Osteocyte (in vitro differentiated cells): ENCODE measurements at regions not wholly inside any gene's neighbourhood (a gene's known extent, or its start where the extent isn't known, plus 50 kb on each side); places are given as distances from the start of the nearest gene placed in this dataset.

Experiments
- DNase-seq: peaks from one replicate; pipeline ENCODE4 v3.0.0; 2021; ENCODE audit warnings: mixed read lengths; ENCODE audit not compliant: unreplicated experiment; ENCODE audit errors: extremely low spot score
- H3K27ac Mint-ChIP-seq: one replicate; pipeline ENCODE4 v1.8.0; 2021; ENCODE audit warnings: mild to moderate bottlenecking, mixed read lengths; ENCODE audit not compliant: unreplicated experiment
- H3K27me3 Mint-ChIP-seq: one replicate; pipeline ENCODE4 v1.8.0; 2021; ENCODE audit warnings: mixed read lengths; ENCODE audit not compliant: unreplicated experiment
- H3K36me3 Mint-ChIP-seq: one replicate; pipeline ENCODE4 v1.8.0; 2021; ENCODE audit warnings: mixed read lengths; ENCODE audit not compliant: unreplicated experiment
- H3K4me1 Mint-ChIP-seq: one replicate; pipeline ENCODE4 v1.8.0; 2021; ENCODE audit warnings: mixed read lengths; ENCODE audit not compliant: unreplicated experiment
- H3K4me3 Mint-ChIP-seq: one replicate; pipeline ENCODE4 v1.8.0; 2021; ENCODE audit warnings: mild to moderate bottlenecking, moderate library complexity, mixed read lengths; ENCODE audit not compliant: unreplicated experiment
- H3K9me3 Mint-ChIP-seq: one replicate; pipeline ENCODE4 v1.8.0; 2021; ENCODE audit warnings: mixed read lengths; ENCODE audit not compliant: unreplicated experiment
- TF ChIP-seq, protein P1 (sequence below): fragments of 200-600 bp; sonication (generic); IDR thresholded peaks from 2 replicates; pipeline ENCODE4 v1.5.0; 2021; ENCODE audit warnings: antibody characterized with exemption, mild to moderate bottlenecking, moderate library complexity

DNA sequence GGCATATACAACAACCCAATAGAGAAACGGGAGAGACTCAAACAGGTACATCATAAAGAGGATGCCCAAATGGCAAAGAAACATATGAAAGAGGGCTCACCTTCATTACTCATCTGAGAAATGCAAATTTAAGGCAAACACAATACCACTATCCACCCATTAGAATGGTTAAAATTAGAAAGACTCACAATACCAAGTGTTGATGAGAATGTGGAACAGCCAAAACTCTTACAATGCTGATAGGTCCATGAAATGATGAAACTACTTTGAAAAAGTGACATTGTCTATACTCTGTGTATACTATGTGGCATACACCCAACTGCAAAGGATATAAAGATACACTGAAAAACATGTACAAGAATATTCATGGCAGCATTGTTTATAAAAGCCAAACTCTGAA lies 96.2 kb upstream of the TSHZ3 start:
- no peak for DNase-seq
- Mint-ChIP-seq H3K36me3 (no peaks in the 10 kb centered on the region), H3K27me3 (no peaks in the 10 kb centered on the region), H3K4me1 (no peaks in the 10 kb centered on the region), H3K4me3 (no peak overlapping the region), H3K27ac (no peak overlapping the region), H3K9me3 (peaks cover 9% of the 10 kb centered on the region)
- TF ChIP-seq, protein P1, sequence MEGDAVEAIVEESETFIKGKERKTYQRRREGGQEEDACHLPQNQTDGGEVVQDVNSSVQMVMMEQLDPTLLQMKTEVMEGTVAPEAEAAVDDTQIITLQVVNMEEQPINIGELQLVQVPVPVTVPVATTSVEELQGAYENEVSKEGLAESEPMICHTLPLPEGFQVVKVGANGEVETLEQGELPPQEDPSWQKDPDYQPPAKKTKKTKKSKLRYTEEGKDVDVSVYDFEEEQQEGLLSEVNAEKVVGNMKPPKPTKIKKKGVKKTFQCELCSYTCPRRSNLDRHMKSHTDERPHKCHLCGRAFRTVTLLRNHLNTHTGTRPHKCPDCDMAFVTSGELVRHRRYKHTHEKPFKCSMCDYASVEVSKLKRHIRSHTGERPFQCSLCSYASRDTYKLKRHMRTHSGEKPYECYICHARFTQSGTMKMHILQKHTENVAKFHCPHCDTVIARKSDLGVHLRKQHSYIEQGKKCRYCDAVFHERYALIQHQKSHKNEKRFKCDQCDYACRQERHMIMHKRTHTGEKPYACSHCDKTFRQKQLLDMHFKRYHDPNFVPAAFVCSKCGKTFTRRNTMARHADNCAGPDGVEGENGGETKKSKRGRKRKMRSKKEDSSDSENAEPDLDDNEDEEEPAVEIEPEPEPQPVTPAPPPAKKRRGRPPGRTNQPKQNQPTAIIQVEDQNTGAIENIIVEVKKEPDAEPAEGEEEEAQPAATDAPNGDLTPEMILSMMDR: no peak

DNA sequence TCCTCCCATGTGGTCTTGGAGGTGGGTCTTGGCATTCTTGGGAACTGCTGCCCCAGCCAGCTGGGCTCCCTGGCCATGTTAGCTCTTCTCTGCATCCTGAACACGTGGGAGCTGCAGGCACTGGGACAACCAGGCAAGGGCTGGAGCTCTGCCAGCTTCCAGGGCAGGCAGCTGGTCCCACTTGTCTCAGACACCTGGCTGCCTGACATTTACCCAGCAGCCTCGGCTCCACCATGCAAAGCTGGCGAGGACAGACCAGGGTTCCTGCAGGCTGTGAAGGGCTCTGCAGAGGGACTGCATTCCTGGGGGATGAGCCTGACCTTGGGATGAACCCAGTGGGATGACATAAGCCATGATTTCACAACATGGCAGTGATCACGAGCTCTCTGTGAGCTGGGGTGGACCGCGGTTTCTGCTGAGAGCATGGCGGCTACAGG lies 99.0 kb upstream of the TSHZ3 start:
- DNase-seq: peak; percentile 68
- Mint-ChIP-seq H3K27ac (no peak overlapping the region), H3K4me3 (no peak overlapping the region), H3K36me3 (no peaks in the 10 kb centered on the region), H3K4me1 (no peaks in the 10 kb centered on the region), H3K27me3 (peaks cover 5% of the 10 kb centered on the region), H3K9me3 (peaks cover 9% of the 10 kb centered on the region)
- TF ChIP-seq, protein P1: no peak

GRCh38 chr19:31449379-31449778 lies 100.1 kb upstream of the TSHZ3 start:
- Mint-ChIP-seq H3K36me3 (no peaks in the 10 kb centered on the region), H3K4me3 (no peak overlapping the region), H3K9me3 (peaks cover 9% of the 10 kb centered on the region), H3K27me3 (peaks cover 5% of the 10 kb centered on the region), H3K4me1 (no peaks in the 10 kb centered on the region), H3K27ac (no peak overlapping the region)
- peak; percentile 59 for DNase-seq
- TF ChIP-seq, protein P1: no peak

DNA sequence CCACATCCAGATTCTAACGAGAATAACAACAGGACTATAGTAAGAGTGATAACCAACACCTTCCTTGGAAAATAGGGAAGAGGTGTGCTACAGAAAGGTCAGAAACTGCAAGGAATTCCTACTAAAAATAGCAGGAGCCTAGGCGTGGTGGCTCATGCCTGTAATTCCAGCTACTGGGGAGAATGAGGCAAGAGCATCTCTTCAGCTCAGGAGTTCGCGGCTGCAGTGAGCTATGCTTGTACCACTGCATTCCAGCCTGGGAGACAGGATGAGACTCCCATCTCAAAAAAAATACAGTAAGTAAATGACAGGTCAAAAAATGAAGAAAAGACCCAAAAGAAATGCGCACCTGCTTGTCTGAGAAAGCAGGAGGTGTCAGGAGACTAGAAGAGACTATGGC lies 101.5 kb upstream of the TSHZ3 start:
- H3K9me3 Mint-ChIP-seq: peaks cover 4% of the 10 kb centered on the region
- peaks cover 9% of the 10 kb centered on the region for H3K27me3 Mint-ChIP-seq
- no peaks in the 10 kb centered on the region for H3K4me1 Mint-ChIP-seq
- no peak overlapping the region for H3K4me3 Mint-ChIP-seq
- no peak for DNase-seq
- H3K36me3 Mint-ChIP-seq: no peaks in the 10 kb centered on the region
- H3K27ac Mint-ChIP-seq: no peak overlapping the region
- TF ChIP-seq, protein P1: no peak

DNA sequence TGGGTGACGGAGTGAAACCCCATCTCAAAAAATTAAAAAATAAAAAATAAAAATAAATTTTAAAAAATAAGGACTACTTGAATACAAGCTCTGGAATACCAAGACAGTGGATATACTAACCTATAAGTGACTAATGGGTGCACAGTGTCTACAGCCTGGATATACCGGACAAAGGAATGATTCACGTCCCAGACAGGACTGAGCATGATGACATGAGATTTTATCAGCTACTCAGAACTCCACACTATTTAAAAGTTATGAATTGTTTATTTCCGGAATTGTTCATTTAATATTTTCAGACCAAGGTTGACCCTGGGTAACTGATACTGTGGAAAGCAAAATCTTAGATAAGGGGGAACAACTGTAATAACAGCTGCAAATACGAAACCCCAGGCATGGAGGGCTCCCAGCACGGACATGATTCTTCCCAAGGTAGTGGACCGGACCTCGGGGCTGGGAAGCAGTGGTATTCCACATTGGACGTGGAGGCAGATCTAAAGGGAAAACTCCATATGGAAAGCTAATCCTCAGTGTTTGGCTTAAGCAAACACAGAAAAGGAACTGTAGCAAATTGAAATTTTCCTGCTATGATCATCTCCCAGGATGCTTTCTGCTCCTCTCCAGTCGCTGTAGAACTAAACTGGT lies 102.6 kb upstream of the TSHZ3 start:
- H3K4me3 Mint-ChIP-seq: no peak overlapping the region
- no peak overlapping the region for H3K27ac Mint-ChIP-seq
- H3K36me3 Mint-ChIP-seq: no peaks in the 10 kb centered on the region
- no peaks in the 10 kb centered on the region for H3K9me3 Mint-ChIP-seq
- peak; percentile 54 for DNase-seq
- TF ChIP-seq, protein P1: no peak
- H3K27me3 Mint-ChIP-seq: peaks cover 9% of the 10 kb centered on the region
- no peaks in the 10 kb centered on the region for H3K4me1 Mint-ChIP-seq
